RKO (cell line): ENCODE measurements at regions not wholly inside any gene's neighbourhood (a gene's known extent, or its start where the extent isn't known, plus 50 kb on each side); places are given as distances from the start of the nearest gene placed in this dataset.
"Not testable (repeated sequence)": the region's sequence is repeated elsewhere in the genome, so short reads cannot be mapped to it uniquely, and the experiment has no call there.

ENCODE experiments used
- DNase-seq: peaks from one replicate; pipeline ENCODE4 v3.0.0-alpha.2; 2016; ENCODE audit warnings: low spot score

DNA sequence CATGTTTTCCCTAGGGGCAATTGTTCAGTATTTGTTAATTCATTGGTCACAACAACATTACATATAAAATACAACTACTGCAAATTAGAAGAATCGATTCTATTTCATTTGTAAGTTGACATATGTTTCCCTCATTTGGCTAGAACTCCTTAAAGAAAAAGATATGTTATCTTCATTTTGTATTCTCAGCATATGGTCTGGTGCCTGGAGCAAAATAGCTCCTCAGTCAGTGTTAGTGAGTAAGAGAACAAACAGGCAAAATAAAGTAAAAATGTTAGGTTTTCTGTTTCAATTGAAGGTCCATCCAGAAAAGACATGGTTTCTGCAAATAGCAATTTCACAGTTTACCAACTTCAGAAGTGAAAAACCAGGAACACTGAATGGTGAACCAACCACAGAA, 1343.1 kb downstream of the ROBO1 start:
- no peak for DNase-seq

DNA sequence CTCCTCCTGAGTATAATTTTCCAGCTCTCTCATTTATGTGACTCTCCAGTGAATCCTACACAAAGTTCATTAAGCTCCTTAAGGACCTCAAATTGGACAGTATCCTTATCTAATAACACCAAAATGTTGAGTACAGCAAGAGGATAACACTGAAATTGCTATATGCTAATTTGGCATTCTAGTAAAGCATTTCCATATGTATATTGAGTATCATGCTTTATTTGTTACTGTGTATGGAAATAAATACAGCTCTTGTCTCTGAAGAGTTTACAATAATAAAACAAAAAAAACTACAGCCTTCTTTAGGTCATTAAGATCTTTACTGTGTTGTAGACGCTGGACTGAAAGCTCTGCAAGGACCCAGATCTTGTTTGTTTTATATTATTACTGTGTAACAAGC, 1341.3 kb downstream of the ROBO1 start:
- DNase-seq, result no peak

GRCh38 chr3:78427303-78427702, 1340.5 kb downstream of the ROBO1 start:
- DNase-seq, result no peak

- DNase-seq, result no peak
These were observed 1337.1 kb downstream of the ROBO1 start for GRCh38 chr3:78430741-78431140.

DNA sequence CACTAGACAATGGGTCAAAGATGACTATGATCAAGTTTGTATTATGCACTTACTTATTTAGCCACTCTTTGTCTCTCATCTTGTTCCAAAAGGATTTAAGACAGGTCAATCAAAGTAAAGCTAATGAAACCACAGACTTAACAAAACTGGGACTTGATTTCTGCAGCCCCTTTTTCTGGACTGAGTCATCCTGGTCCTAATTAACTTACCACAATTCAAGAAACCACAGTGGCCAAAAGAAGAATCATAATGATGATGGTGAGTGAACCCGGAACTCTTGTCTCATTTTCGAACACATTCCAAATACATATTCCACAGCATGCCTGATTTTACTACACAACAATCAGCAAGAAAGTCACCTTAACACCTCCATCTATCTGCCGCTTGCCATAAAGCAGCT, 1333.0 kb downstream of the ROBO1 start:
- no peak for DNase-seq

GRCh38 chr3:78455166-78455565, 1312.6 kb downstream of the ROBO1 start:
- DNase-seq, result no peak

DNA sequence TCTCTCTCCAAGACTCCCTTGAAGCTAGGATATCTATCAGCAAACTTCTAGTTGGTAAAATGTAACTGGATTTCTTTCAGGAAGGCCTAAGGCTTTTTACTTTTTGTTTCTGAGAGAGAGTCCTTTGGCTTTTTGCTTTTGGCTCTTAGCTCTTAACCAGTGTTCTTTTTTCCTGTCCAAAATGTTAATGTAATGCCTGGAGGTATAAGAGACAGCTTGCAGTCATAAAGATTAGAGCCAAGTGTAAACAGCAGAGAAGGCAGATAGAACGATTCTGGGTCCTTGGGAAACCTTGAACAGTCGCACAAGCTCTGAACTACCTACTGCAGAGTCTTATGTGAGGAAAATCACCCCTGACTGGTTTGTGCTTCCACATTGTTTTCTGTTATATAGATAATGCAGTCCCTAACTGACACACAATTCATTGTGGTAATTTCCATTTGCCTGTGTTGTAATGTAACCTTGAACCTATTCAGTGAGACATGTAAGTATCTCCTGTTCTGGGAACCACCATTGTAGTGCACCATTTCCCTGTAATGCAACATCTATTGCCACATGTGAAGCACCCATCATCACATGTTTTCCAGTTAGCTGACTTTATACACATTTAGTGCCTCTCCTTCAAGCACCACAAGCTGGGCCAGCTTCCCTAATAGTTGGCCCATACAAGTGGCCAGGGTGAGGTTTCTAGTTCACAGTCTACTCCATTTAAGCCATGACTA, 1311.9 kb downstream of the ROBO1 start:
- DNase-seq, result no peak

GRCh38 chr3:78459796-78460195, 1308.0 kb downstream of the ROBO1 start:
- DNase-seq, result no peak

- no peak for DNase-seq
These were observed 1305.8 kb downstream of the ROBO1 start for GRCh38 chr3:78462021-78462420.

GRCh38 chr3:78476076-78476475, 1291.7 kb downstream of the ROBO1 start:
- no peak for DNase-seq

GRCh38 chr3:78481050-78481449, 1286.7 kb downstream of the ROBO1 start:
- no peak for DNase-seq

- no peak for DNase-seq
These were observed 1284.7 kb downstream of the ROBO1 start for GRCh38 chr3:78483090-78483489.

DNA sequence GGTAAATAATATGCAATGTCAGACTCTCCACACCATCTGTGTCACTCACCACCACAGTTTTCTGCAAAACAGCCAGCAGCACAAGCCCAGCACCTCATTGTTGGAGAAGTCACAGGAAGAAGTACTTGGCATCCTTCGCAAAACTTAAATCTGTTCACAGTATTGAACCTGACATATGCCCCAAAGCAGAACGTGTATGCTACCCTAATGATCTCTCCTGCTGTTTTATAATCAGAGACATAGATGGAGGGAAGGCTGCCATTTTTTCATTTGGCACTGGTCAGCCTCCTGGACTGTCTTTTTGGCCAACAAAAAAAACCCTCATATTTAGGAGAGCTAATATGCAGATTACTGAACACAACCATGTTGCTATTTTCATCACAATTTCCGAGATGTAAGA, 1272.9 kb downstream of the ROBO1 start:
- no peak for DNase-seq

- no peak for DNase-seq
These were observed 1272.5 kb downstream of the ROBO1 start for GRCh38 chr3:78495301-78495700.

DNA sequence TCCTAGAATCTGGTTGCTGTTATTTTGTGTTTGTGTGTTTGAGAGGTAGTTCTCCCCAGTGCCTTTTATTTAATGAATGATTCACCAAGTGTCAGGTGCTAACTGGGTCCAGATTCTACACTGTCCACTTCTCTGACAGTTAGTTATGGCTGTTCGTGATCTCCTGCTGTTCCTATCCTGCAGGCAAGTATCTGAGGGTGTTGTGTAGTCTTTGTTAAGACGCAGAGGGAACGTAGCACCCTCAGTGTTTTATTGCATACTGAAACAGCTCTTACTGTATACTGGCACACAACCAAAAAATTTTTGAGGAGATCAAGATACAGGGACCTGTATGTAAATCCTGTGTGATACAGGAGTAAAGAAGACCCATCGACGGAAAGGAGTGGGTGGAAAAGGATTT, 1271.3 kb downstream of the ROBO1 start:
- no peak for DNase-seq

DNA sequence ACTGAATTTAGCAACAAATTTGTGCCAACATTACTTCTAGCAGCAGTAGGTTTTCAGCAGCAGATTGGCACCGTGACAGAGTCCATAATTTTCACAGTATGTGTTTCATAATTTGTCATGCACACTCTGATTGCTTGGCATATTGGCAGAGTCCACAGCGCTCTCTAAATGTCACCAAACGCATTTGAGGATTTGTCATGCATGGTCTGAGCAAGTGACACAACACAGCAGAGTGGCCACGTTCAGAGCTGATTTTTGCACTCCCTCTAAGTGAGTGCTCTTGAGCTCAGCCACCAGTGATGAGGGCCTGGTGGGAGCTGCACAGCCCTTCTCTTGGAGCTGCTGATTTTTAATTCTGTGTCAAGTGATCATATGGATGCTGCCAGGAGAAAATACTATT, 1270.8 kb downstream of the ROBO1 start:
- no peak for DNase-seq

DNA sequence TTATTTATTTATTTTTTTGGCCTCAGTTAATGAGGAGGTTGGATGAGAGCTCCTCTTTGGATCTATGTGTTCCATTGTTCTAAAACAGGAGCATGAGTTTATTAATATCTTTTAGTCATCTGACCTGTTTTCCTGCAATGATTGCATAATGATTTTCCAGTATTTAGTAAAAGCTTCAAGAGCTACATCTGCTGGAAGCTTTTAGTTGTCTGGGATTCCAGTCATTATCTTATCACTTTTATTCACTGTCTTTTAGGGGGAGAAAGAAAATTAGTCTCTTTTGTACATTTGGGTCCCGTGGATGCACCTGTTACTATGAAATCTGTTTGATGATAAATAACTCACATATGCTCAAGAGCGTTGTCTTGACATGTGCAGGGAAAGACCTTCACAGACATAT, 1270.0 kb downstream of the ROBO1 start:
- no peak for DNase-seq

DNA sequence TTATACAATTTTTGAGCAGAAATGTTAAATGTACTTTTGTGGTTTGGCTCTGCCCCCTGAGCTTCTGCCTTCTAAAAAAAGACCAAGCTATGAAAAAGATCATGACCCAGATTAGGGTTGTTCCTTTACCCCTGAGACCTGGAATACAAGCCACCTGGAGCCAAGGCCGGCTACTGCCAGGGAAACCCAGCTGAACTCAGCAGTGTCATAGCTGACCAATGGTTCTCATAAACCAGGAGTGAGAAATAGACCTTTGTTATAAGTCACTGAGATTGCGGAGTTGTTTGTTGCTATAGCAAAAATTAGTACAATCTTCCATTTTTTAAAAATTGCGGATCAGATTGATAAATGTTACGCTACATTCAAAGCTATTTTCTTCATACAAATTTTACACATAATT, 1261.7 kb downstream of the ROBO1 start:
- no peak for DNase-seq

DNA sequence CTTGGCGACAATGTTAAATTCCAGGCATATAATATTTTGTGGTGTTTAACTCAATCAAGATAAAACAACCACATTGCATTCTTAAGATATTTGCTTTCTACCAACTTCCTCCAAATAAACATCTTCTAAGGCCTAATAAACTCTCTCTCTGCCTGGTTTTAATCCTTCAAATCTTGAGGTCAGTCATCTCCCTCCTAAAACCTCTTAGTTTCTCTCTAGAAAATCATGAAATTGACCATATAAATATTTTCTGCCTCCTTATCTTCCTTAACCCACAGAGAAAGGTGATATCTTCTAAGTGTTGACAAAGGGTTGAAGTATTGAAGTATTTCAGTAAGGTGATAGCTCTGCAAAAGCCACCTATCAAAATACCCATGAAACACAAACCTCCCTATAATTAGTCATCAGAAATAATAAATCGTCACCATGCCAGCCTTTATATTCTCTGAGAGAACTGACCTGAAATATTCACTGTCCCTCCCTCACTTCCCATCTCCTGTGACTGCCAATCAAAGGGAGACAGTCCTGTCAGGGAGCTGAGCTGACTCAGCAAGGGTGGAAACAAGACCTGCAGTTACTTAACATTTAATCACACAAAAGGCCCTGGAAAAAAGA, 1261.1 kb downstream of the ROBO1 start:
- DNase-seq, result no peak

GRCh38 chr3:78507196-78507984, 1260.4 kb downstream of the ROBO1 start:
- DNase-seq, result no peak

DNA sequence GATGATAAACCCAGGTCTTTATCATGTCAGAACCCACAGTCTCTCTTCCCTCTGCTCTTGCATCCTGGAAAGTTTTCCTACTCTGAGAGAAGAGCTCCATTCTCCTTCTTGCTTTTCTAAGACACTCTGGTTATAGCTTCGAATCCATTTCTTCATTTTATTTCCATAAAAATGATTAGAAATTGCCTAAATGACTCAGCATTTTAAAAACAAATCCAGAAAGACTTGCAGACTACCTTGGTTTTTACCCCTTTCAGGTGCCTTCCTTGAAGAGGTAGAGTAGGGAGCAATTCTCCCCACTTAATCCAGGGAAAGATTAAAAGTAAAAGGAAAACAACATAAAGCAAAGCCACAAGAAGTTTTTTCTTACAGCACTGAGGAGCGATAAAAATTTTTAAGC, 1256.0 kb downstream of the ROBO1 start:
- DNase-seq, result no peak

GRCh38 chr3:78512786-78513185, 1255.0 kb downstream of the ROBO1 start:
- not testable (repeated sequence) for DNase-seq

- no peak for DNase-seq
These were observed 1251.4 kb downstream of the ROBO1 start for GRCh38 chr3:78516437-78516836.
